ENCODE measurements at regions not wholly inside any gene's neighbourhood (a gene's known extent, or its start where the extent isn't known, plus 50 kb on each side); places are given as distances from the start of the nearest gene placed in this dataset.

GRCh38 chr21:26405735-26406361, 167.2 kb downstream of the CYYR1 start:
- ChIA-PET CTCF (no interaction called here), RAD21 (ENCODE audit: low non-redundant PET in 1 of 2, low total read pairs in 2 of 2, uncharacterized antibody in 2 of 2, unreplicated experiment in 2 of 2) (no interaction called here), POLR2A (no interaction called here)
- H3K9me2 ChIP-seq (ENCODE audit: insufficient read depth) = no peaks in the 10 kb centered on the region
- intact Hi-C loops (cut with micrococcal nuclease) = no loop called here
- ATAC-seq = peak; percentile 49
- TF ChIP-seq MAX (IDR thresholded peaks at IDR 0.05) = no peak
- TF ChIP-seq TCF7L2 (IDR thresholded peaks at IDR 0.05; ENCODE audit: borderline replicate concordance, extremely low read depth, insufficient read depth, insufficient read length) = no peak
- TF ChIP-seq POLR2A (IDR thresholded peaks at IDR 0.05; ENCODE audit: borderline replicate concordance, extremely low read depth, insufficient read depth, insufficient read length) = no peak
- TF ChIP-seq SIN3A (IDR thresholded peaks at IDR 0.05; ENCODE audit: low read depth) = no peak
- TF ChIP-seq CEBPB (IDR thresholded peaks at IDR 0.05; ENCODE audit: low read depth) = no peak
- no peak for TF ChIP-seq YY1 (IDR thresholded peaks at IDR 0.05; ENCODE audit: extremely low read depth, insufficient replicate concordance, low read depth, low read length)
- no peak for TF ChIP-seq CBX3 (IDR thresholded peaks at IDR 0.05; ENCODE audit: low read depth)
- TF ChIP-seq ELF1 (IDR thresholded peaks at IDR 0.05; ENCODE audit: borderline replicate concordance, low read depth) = no peak
- TF ChIP-seq JUND (IDR thresholded peaks at IDR 0.05) = no peak
- no peak for TF ChIP-seq POLR2AphosphoS5 (IDR thresholded peaks at IDR 0.05; ENCODE audit: low read depth, low read length)
- TF ChIP-seq FOSL1 (IDR thresholded peaks at IDR 0.05; ENCODE audit: low read depth) = no peak
- no peak for TF ChIP-seq ATF3 (IDR thresholded peaks at IDR 0.05)
- TF ChIP-seq ZNF274 (IDR thresholded peaks at IDR 0.05; ENCODE audit: low read depth, low read length) = no peak
- no peak for TF ChIP-seq SRF (IDR thresholded peaks at IDR 0.05; ENCODE audit: low read depth)
- no peaks in the 10 kb centered on the region for H3K79me2 ChIP-seq (ENCODE audit: insufficient read depth, low read length)
- no peak overlapping the region for H2AFZ ChIP-seq (ENCODE audit: low read depth, low read length, poor library complexity, severe bottlenecking)
- 0 out of 4 replicates have a peak overlapping the region, but pooled peaks of 1 of the 2 experiments have one; percentile 11 for H3K4me3 ChIP-seq (replicated peaks in 1 of 2; ENCODE audit: low read depth in 1 of 2, low read length in 2 of 2)
- H4K20me1 ChIP-seq (ENCODE audit: insufficient read depth) = no peaks in the 10 kb centered on the region
- no peaks in the 10 kb centered on the region for H3K36me3 ChIP-seq (ENCODE audit: control insufficient read depth in 1 of 2, insufficient read depth in 2 of 2, low read length in 2 of 2)
- no peak overlapping the region for H3K9ac ChIP-seq (ENCODE audit: low read length)
- no peak for DNase-seq (ENCODE audit: low read depth, low spot score)
- H3K4me1 ChIP-seq (ENCODE audit: control insufficient read depth in 1 of 2, insufficient read depth in 2 of 2, low read length in 2 of 2) = peaks cover 2 to 14% of the 10 kb centered on the region in 2 experiments; a peak in 3 of 4 replicates
- no peaks in the 10 kb centered on the region for H3K27me3 ChIP-seq (ENCODE audit: insufficient read depth, low read length)
- BruUV-seq (replicated peaks) = no TSS peak
- no peaks in the 10 kb centered on the region for H3K9me3 ChIP-seq (ENCODE audit: control insufficient read depth in 1 of 2, insufficient read depth in 1 of 2, low read depth in 1 of 2, low read length in 2 of 2)
- peak overlapping the region; percentile 66 for H3K4me2 ChIP-seq (ENCODE audit: low read length)
- H3K27ac ChIP-seq (ENCODE audit: low read depth, low read length) = no peak overlapping the region

Measured in HCT116 (cell line).